IMR-90 (cell line): ENCODE measurements at regions not wholly inside any gene's neighbourhood (a gene's known extent, or its start where the extent isn't known, plus 50 kb on each side); places are given as distances from the start of the nearest gene placed in this dataset.
A peak's percentile ranks its signal among the peaks of the same experiment; 100 is the strongest.

Source experiments
- ATAC-seq: fragments of 200-7000 bp; cut with Tn5 transposase; 2 replicates; pipeline ENCODE4 v1.9.1; 2020; ENCODE audit warnings: low read depth, mild to moderate bottlenecking, moderate library complexity
- BruUV-seq: library from RNA; stranded (reverse); fragments of 400-500 nt; replicated peaks from 2 replicates; lab custom pipeline; 2021; lab: Mats Ljungman, UMichigan
- CTCF ChIA-PET: fragments of 300-600 bp; formaldehyde crosslinking; extraction: SDS; loops from one replicate; lab custom pipeline; 2021; ENCODE audit warnings: antibody characterized with exemption; lab: Yijun Ruan, JAX
- POLR2A ChIA-PET: fragments of 300-600 bp; sonication (Branson Sonifier 250); formaldehyde crosslinking; loops from one replicate; lab custom pipeline; 2022; ENCODE audit warnings: antibody characterized with exemption; ENCODE audit not compliant: unreplicated experiment; lab: Charles Lee
- DNase-seq: peaks from one replicate; pipeline ENCODE4 v3.0.0; 2013
- H2AFZ ChIP-seq: replicated peaks from 2 replicates; pipeline ENCODE3; 2013; ENCODE audit warnings: low read length, mild to moderate bottlenecking; ENCODE audit not compliant: poor library complexity
- H2AK5ac ChIP-seq: 2 replicates; pipeline ENCODE4 v1.6.1; 2013; ENCODE audit warnings: low read depth, low read length, inconsistent platforms
- H2AK9ac ChIP-seq: replicated peaks from 2 replicates; pipeline ENCODE3; 2013; ENCODE audit warnings: mild to moderate bottlenecking, low read depth, low read length, moderate library complexity; ENCODE audit not compliant: poor library complexity
- H2BK120ac ChIP-seq: 2 replicates; pipeline ENCODE4 v1.6.1; 2013; ENCODE audit warnings: low read depth, low read length, inconsistent platforms
- H2BK15ac ChIP-seq: 3 replicates; pipeline ENCODE4 v1.6.1; 2013; ENCODE audit warnings: low read depth, low read length, inconsistent platforms
- H2BK20ac ChIP-seq: 2 replicates; pipeline ENCODE4 v1.6.1; 2013; ENCODE audit warnings: low read depth, mild to moderate bottlenecking, inconsistent platforms, low read length, moderate library complexity
- H2BK5ac ChIP-seq: 2 replicates; pipeline ENCODE4 v1.6.1; 2013; ENCODE audit warnings: mild to moderate bottlenecking, low read depth, low read length, inconsistent platforms; ENCODE audit not compliant: poor library complexity, severe bottlenecking
- H3K14ac ChIP-seq: replicated peaks from 2 replicates; pipeline ENCODE4 v1.6.1; 2013; ENCODE audit warnings: low read depth, low read length, inconsistent platforms
- H3K18ac ChIP-seq: 2 replicates; pipeline ENCODE4 v1.6.1; 2013; ENCODE audit warnings: low read depth, low read length, control low read depth
- H3K23ac ChIP-seq: 2 replicates; pipeline ENCODE4 v1.6.1; 2013; ENCODE audit warnings: low read depth, low read length, inconsistent platforms
- H3K27ac ChIP-seq: 2 replicates; pipeline ENCODE4 v1.5.1; 2013; ENCODE audit warnings: mild to moderate bottlenecking, control low read depth, low read length; ENCODE audit not compliant: insufficient read depth
- H3K27me3 ChIP-seq: 2 replicates; pipeline ENCODE4 v1.6.1; 2013; ENCODE audit warnings: low read length; ENCODE audit not compliant: control insufficient read depth, insufficient read depth
- H3K36me3 ChIP-seq: 2 replicates; pipeline ENCODE4 v1.6.1; 2013; ENCODE audit warnings: low read length, mixed read lengths; ENCODE audit not compliant: control insufficient read depth, insufficient read depth
- H3K4ac ChIP-seq: 2 replicates; pipeline ENCODE4 v1.6.1; 2013; ENCODE audit warnings: low read depth, low read length, inconsistent platforms
- H3K4me1 ChIP-seq: 2 replicates; pipeline ENCODE4 v1.6.1; 2013; ENCODE audit warnings: low read length, mixed read lengths; ENCODE audit not compliant: control insufficient read depth, insufficient read depth
- H3K4me2 ChIP-seq: 2 replicates; pipeline ENCODE4 v1.6.1; 2013; ENCODE audit warnings: low read depth, mild to moderate bottlenecking, control low read depth, low read length, moderate library complexity
- H3K4me3 ChIP-seq: 2 replicates; pipeline ENCODE4 v1.5.1; 2013; ENCODE audit warnings: low read depth, mild to moderate bottlenecking, control low read depth, low read length, moderate library complexity; ENCODE audit not compliant: insufficient read depth
- H3K56ac ChIP-seq: 2 replicates; pipeline ENCODE4 v1.6.1; 2013; ENCODE audit warnings: low read length, inconsistent platforms; ENCODE audit not compliant: insufficient read depth; ENCODE audit errors: extremely low read depth
- H3K79me1 ChIP-seq, 2 experiments: 2 replicates each; pipeline ENCODE4 v1.6.1; 2013; ENCODE audit warnings: low read length in 2 of 2, inconsistent platforms in 1 of 2, low read depth in 1 of 2
- H3K9ac ChIP-seq: 2 replicates; pipeline ENCODE4 v1.6.1; 2013; ENCODE audit warnings: low read depth, low read length, control low read depth
- H3K9me1 ChIP-seq: 2 replicates; pipeline ENCODE4 v1.6.1; 2013; ENCODE audit warnings: low read length, inconsistent platforms; ENCODE audit not compliant: insufficient read depth
- H3K9me3 ChIP-seq: 2 replicates; pipeline ENCODE4 v1.6.1; 2013; ENCODE audit warnings: low read length; ENCODE audit not compliant: control insufficient read depth, insufficient read depth
- H4K20me1 ChIP-seq: 2 replicates; pipeline ENCODE4 v1.6.1; 2013; ENCODE audit warnings: low read length, inconsistent platforms; ENCODE audit not compliant: insufficient read depth
- H4K5ac ChIP-seq: 2 replicates; pipeline ENCODE4 v1.6.1; 2013; ENCODE audit warnings: mild to moderate bottlenecking, low read depth, low read length, control low read depth
- H4K8ac ChIP-seq, 2 experiments: 2 replicates each; pipeline ENCODE4 v1.6.1; 2013; ENCODE audit warnings: low read depth in 2 of 2, low read length in 2 of 2, control low read depth in 1 of 2, inconsistent platforms in 1 of 2
- H4K91ac ChIP-seq: 2 replicates; pipeline ENCODE4 v1.6.1; 2013; ENCODE audit warnings: low read depth, low read length, inconsistent platforms; ENCODE audit not compliant: insufficient read depth
- MXI1 ChIP-seq: IDR thresholded peaks from 2 replicates; pipeline ENCODE4 v1.6.1; 2012; ENCODE audit warnings: low read depth, mild to moderate bottlenecking, low read length, moderate library complexity, borderline replicate concordance
- RAD21 ChIP-seq: IDR thresholded peaks from 2 replicates; pipeline ENCODE4 v1.6.1; 2012; ENCODE audit warnings: low read length, improper control_type of control experiment
- RCOR1 ChIP-seq: IDR thresholded peaks from 2 replicates; pipeline ENCODE4 v1.6.1; 2012; ENCODE audit warnings: mild to moderate bottlenecking, low read length, improper control_type of control experiment; ENCODE audit not compliant: insufficient replicate concordance
- WGBS, 2 experiments: methylation state at CpG; one replicate each; pipeline versions ENCODE4 v1.1.5 to v1.1.7; 2013; ENCODE audit warnings: missing lambda C conversion rate in 2 of 2; ENCODE audit not compliant: insufficient read length in 1 of 2; ENCODE audit errors: extremely low coverage in 2 of 2; 5-methylcytosine and 5-hydroxymethylcytosine counted together
- dilution Hi-C: fragments of 300-500 bp; cut with HindIII; formaldehyde crosslinking; loops from one replicate; pipeline ENCODE4 v1.14.3; 2018; ENCODE audit warnings: low sequenced_read_pairs; ENCODE audit not compliant: unreplicated experiment
- in situ Hi-C: fragments of 300-500 bp; cut with MboI; formaldehyde crosslinking; loops from 3 replicates; pipeline ENCODE4 v1.14.3; 2019; ENCODE audit warnings: low sequenced_read_pairs, inconsistent platforms, mixed read lengths
- intact Hi-C: fragments of 100-400 bp; cut with micrococcal nuclease; formaldehyde crosslinking; loops from 2 replicates; pipeline ENCODE4 v1.10.0; 2022

DNA sequence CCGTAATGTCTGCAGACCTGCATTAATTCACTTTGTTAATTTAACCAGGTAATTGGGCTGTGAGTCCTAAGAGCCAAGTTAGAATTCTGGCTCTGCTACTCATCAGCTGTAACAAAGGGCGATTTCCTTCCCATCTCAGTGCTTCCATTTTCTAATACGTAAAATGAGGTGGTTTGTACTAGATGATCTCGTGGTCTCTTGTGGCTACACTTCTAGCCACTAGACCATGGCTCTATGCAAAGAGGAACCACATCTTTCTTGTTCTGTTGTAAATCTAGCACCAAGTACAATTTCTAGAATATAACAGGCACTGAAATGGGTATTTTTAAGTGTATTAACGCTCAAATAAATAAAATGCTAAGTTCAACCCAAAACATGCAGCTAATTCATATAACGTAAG is 174.4 kb upstream of the THBS1 start:
- Histone ChIP-seq H3K79me1 (no peaks in the 10 kb centered on the region), H4K20me1 (no peaks in the 10 kb centered on the region), H3K9me1 (peaks cover 11% of the 10 kb centered on the region), H3K23ac (peak overlapping the region; percentile 37; the same call in 1 of the 2 replicates), H3K4me3 (no peak overlapping the region), H3K4me1 (peaks cover 11% of the 10 kb centered on the region), H3K56ac (no peak overlapping the region), H2BK120ac (peak overlapping the region; percentile 71; the same call in 1 of the 2 replicates), H2AK5ac (peak overlapping the region; percentile 86; the same call in 1 of the 2 replicates), H3K27me3 (no peaks in the 10 kb centered on the region), H3K4ac (peak overlapping the region; percentile 73; the same call in 1 of the 2 replicates), H3K27ac (no peak overlapping the region), H2AFZ (no peak overlapping the region), H2AK9ac (no peak overlapping the region), H3K9me3 (no peaks in the 10 kb centered on the region), H3K14ac (peak overlapping the region; percentile 63; the same call in 1 of the 2 replicates), H2BK15ac (peak overlapping the region; percentile 81; the same call in 2 of the 3 replicates), H4K91ac (no peak overlapping the region; the same call in 1 of the 2 replicates), H2BK20ac (peak overlapping the region; percentile 81; the same call in 1 of the 2 replicates), H2BK5ac (no peak overlapping the region), H4K5ac (0 out of 2 replicates have a peak overlapping the region, but pooled peaks have one; percentile 42), H3K18ac (peak overlapping the region; percentile 53), H3K4me2 (no peak overlapping the region), H3K36me3 (no peaks in the 10 kb centered on the region), H3K9ac (no peak overlapping the region), H4K8ac (peak overlapping the region in 1 of 2 experiments; percentile 54; a peak in 2 of 4 replicates)
- no TSS peak for BruUV-seq
- ChIA-PET CTCF (no interaction called here), POLR2A (no interaction called here)
- in situ Hi-C loops (no loop called here), intact Hi-C loops (no loop called here), dilution Hi-C loops (no loop called here)
- TF ChIP-seq MXI1 (no peak), RCOR1 (no peak), RAD21 (no peak)
- no CpG with 5 or more reads among the region's 6 CpGs for WGBS, 2 experiments
- ATAC-seq: no peak
- no peak for DNase-seq
